Trophoblast cell (in vitro differentiated cells and primary cell): ENCODE measurements at regions not wholly inside any gene's neighbourhood (a gene's known extent, or its start where the extent isn't known, plus 50 kb on each side); places are given as distances from the start of the nearest gene placed in this dataset.

Experiments
- DNase-seq, 2 donors: peaks; one replicate each; pipeline ENCODE4 v3.0.0-alpha.2; 2016
- H2AFZ ChIP-seq: 2 replicates; pipeline ENCODE4 v1.6.1; 2013; ENCODE audit warnings: low read length, moderate library complexity, mild to moderate bottlenecking; ENCODE audit not compliant: insufficient read depth, poor library complexity
- H2AK5ac ChIP-seq: 2 replicates; pipeline ENCODE4 v1.6.1; 2013; ENCODE audit warnings: mild to moderate bottlenecking, low read length
- H2BK120ac ChIP-seq: 2 replicates; pipeline ENCODE4 v1.6.1; 2013; ENCODE audit warnings: low read length, mild to moderate bottlenecking, moderate library complexity; ENCODE audit not compliant: insufficient read depth, poor library complexity
- H2BK12ac ChIP-seq: 2 replicates; pipeline ENCODE4 v1.6.1; 2013; ENCODE audit warnings: mild to moderate bottlenecking, low read length, moderate library complexity
- H2BK5ac ChIP-seq: 2 replicates; pipeline ENCODE4 v1.6.1; 2013; ENCODE audit warnings: low read length, low read depth, moderate library complexity, mild to moderate bottlenecking; ENCODE audit not compliant: poor library complexity
- H3K14ac ChIP-seq: 2 replicates; pipeline ENCODE4 v1.6.1; 2013; ENCODE audit warnings: mild to moderate bottlenecking, low read length
- H3K18ac ChIP-seq: 2 replicates; pipeline ENCODE4 v1.6.1; 2013; ENCODE audit warnings: mild to moderate bottlenecking, low read length
- H3K23ac ChIP-seq: 2 replicates; pipeline ENCODE4 v1.6.1; 2013; ENCODE audit warnings: low read length
- H3K27ac ChIP-seq: 2 replicates; pipeline ENCODE4 v1.5.1; 2013; ENCODE audit warnings: low read depth, mild to moderate bottlenecking, inconsistent platforms, low read length, moderate library complexity
- H3K27me3 ChIP-seq: 2 replicates; pipeline ENCODE4 v1.6.1; 2013; ENCODE audit warnings: inconsistent platforms, mild to moderate bottlenecking, low read length, moderate library complexity; ENCODE audit not compliant: insufficient read depth
- H3K36me3 ChIP-seq, 2 experiments: 1 replicate in 1 of 2; 2 replicates in 1 of 2; pipeline ENCODE4 v1.6.1; 2013; ENCODE audit warnings: low read length in 2 of 2, mild to moderate bottlenecking in 2 of 2, moderate library complexity in 1 of 2; ENCODE audit not compliant: insufficient read depth in 2 of 2, control insufficient read depth in 1 of 2
- H3K4ac ChIP-seq: 2 replicates; pipeline ENCODE4 v1.6.1; 2013; ENCODE audit warnings: low read depth, mild to moderate bottlenecking, low read length, moderate library complexity
- H3K4me1 ChIP-seq, 2 experiments: 1 replicate in 1 of 2; 2 replicates in 1 of 2; pipeline ENCODE4 v1.6.1; 2013; ENCODE audit warnings: low read length in 2 of 2, mild to moderate bottlenecking in 2 of 2, moderate library complexity in 1 of 2; ENCODE audit not compliant: insufficient read depth in 2 of 2, control insufficient read depth in 1 of 2
- H3K4me2 ChIP-seq: 2 replicates; pipeline ENCODE4 v1.6.1; 2013; ENCODE audit warnings: inconsistent platforms, mild to moderate bottlenecking, low read length, moderate library complexity
- H3K4me3 ChIP-seq: 2 replicates; pipeline ENCODE4 v1.5.1; 2013; ENCODE audit warnings: mild to moderate bottlenecking, low read depth, low read length, inconsistent platforms
- H3K79me1 ChIP-seq: one replicate; pipeline ENCODE4 v1.6.1; 2013; ENCODE audit warnings: low read length
- H3K79me2 ChIP-seq: 2 replicates; pipeline ENCODE4 v1.6.1; 2013; ENCODE audit warnings: low read length, mild to moderate bottlenecking; ENCODE audit not compliant: control insufficient read depth, insufficient read depth, poor library complexity
- H3K9ac ChIP-seq: 2 replicates; pipeline ENCODE4 v1.6.1; 2013; ENCODE audit warnings: mild to moderate bottlenecking, low read length
- H3K9me3 ChIP-seq: 2 replicates; pipeline ENCODE4 v1.6.1; 2013; ENCODE audit warnings: low read depth, mild to moderate bottlenecking, control low read depth, inconsistent platforms, low read length; ENCODE audit not compliant: insufficient read depth
- H4K12ac ChIP-seq: 2 replicates; pipeline ENCODE4 v1.6.1; 2013; ENCODE audit warnings: low read depth, mild to moderate bottlenecking, low read length, moderate library complexity
- H4K8ac ChIP-seq: 2 replicates; pipeline ENCODE4 v1.6.1; 2013; ENCODE audit warnings: low read depth, mild to moderate bottlenecking, low read length, moderate library complexity
- H4K91ac ChIP-seq: one replicate; pipeline ENCODE4 v1.6.1; 2013; ENCODE audit warnings: low read depth, mild to moderate bottlenecking, low read length, moderate library complexity
- WGBS: extraction: QIAGEN DNeasy Blood & Tissue Kit; methylation state at CpG from one replicate; pipeline ENCODE4 v1.1.7; 2013; ENCODE audit warnings: missing lambda C conversion rate; ENCODE audit not compliant: insufficient read length, insufficient coverage; ENCODE audit errors: extremely low coverage; 5-methylcytosine and 5-hydroxymethylcytosine counted together

DNA sequence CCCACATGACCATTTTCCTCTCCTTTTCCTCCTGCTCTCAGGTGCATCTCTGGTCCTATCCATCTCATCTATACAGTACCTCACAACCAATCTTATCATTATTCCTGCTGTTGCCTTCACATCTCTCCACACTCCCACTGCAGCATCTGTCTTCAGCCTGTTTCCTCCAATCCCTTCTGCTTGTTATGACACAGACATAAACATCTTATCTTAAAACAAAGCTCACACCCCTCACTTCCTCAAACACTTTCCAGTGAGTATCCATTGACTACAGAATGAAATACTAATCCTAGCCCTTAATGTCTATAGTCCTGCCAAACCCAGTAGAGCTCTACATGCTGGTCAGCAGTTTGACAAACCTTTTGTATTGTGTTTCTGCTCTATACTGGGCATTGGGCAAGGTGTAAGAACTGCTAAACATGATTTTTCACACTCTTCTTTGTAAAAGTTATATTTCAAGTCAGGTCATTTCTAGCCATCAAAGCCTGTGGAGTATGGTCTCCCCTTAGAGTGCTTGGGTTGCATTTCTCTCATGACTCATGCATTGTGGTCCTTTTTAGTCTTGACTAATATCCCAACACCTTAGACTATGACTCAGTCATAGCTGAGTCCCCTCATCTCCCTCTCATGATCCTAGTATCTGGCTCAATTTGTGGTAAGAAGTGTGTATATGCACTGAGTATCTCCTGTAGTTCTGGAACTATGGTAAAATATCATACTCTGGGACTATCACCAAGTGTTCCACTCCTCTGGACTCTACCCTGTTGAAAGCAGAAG is 187.0 kb downstream of the CYRIA start:
- H3K9ac ChIP-seq: no peak overlapping the region
- H3K14ac ChIP-seq: no peak overlapping the region
- no peak overlapping the region for H2BK12ac ChIP-seq
- H3K36me3 ChIP-seq: no peaks in the 10 kb centered on the region
- H3K4ac ChIP-seq: no peak overlapping the region
- no peak overlapping the region for H3K4me3 ChIP-seq
- no peaks in the 10 kb centered on the region for H3K79me1 ChIP-seq
- H2BK5ac ChIP-seq: no peak overlapping the region
- no peak overlapping the region for H4K12ac ChIP-seq
- DNase-seq: peak in 1 of 2 donors; percentile 12
- H3K4me2 ChIP-seq: no peak overlapping the region
- H3K18ac ChIP-seq: no peak overlapping the region
- no peak overlapping the region for H4K91ac ChIP-seq
- no peak overlapping the region for H3K23ac ChIP-seq
- no peaks in the 10 kb centered on the region for H3K4me1 ChIP-seq
- H4K8ac ChIP-seq: no peak overlapping the region
- H3K79me2 ChIP-seq: no peaks in the 10 kb centered on the region
- no peaks in the 10 kb centered on the region for H3K9me3 ChIP-seq
- no peak overlapping the region for H2AFZ ChIP-seq
- H3K27ac ChIP-seq: no peak overlapping the region
- H2AK5ac ChIP-seq: no peak overlapping the region
- H3K27me3 ChIP-seq: no peaks in the 10 kb centered on the region
- H2BK120ac ChIP-seq: no peak overlapping the region

DNA sequence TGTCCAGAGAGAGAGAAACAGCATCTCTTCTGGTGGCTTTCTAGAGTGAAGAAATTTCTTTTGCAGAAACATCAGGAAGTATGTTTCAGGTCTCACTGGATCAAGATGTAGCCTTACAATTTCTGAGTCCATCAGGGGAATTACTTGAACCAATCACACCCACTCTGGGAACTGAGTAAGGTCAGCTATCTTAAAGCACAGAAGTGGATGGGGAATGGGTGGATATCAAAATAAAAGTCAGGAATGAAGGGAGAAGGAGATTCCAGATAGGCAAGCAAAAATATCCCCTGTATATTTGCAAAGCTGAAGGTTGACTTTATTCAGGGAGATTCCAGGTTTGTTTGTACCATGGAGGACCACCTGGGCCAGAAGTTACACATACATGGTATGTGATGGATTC is 188.0 kb downstream of the CYRIA start:
- H3K9ac ChIP-seq: no peak overlapping the region
- H3K4ac ChIP-seq: no peak overlapping the region
- H3K14ac ChIP-seq: no peak overlapping the region
- H3K4me1 ChIP-seq: no peaks in the 10 kb centered on the region
- H2AK5ac ChIP-seq: no peak overlapping the region
- no peak overlapping the region for H4K12ac ChIP-seq
- H4K8ac ChIP-seq: no peak overlapping the region
- H2BK12ac ChIP-seq: no peak overlapping the region
- no peaks in the 10 kb centered on the region for H3K36me3 ChIP-seq
- no peak overlapping the region for H3K4me3 ChIP-seq
- no peak overlapping the region for H2BK120ac ChIP-seq
- no peak overlapping the region for H3K23ac ChIP-seq
- no peak overlapping the region for H3K27ac ChIP-seq
- no peaks in the 10 kb centered on the region for H3K79me2 ChIP-seq
- no peaks in the 10 kb centered on the region for H3K79me1 ChIP-seq
- no peak for DNase-seq
- H4K91ac ChIP-seq: no peak overlapping the region
- H3K9me3 ChIP-seq: no peaks in the 10 kb centered on the region
- H2AFZ ChIP-seq: no peak overlapping the region
- no peak overlapping the region for H2BK5ac ChIP-seq
- no peaks in the 10 kb centered on the region for H3K27me3 ChIP-seq
- H3K4me2 ChIP-seq: no peak overlapping the region
- no peak overlapping the region for H3K18ac ChIP-seq

DNA sequence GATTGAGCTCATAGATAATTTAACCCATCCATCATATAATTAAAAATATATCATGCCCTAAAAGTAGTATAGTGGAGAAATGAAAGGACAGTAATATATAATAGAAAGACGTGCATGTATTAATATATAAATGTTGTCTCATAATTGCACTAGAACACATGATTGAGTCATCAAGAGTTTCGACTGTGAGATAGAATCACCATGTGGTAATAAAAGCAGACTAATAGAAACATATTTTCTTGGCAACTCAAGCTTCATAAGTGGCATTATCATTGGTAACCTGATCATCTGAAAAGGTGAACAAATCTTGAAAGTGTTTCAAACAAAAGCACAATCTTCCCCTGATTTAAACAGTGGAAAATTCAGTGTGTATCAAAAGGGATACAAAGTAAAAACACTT is 188.8 kb downstream of the CYRIA start:
- DNase-seq: peak in 1 of 2 donors; percentile 21
- Histone ChIP-seq H3K79me1 (no peaks in the 10 kb centered on the region), H3K27ac (no peak overlapping the region), H2BK12ac (no peak overlapping the region), H2AFZ (no peak overlapping the region), H2BK5ac (no peak overlapping the region), H3K23ac (no peak overlapping the region), H3K79me2 (no peaks in the 10 kb centered on the region), H3K4ac (no peak overlapping the region), H3K4me1 (no peaks in the 10 kb centered on the region), H3K4me3 (no peak overlapping the region), H3K36me3 (no peaks in the 10 kb centered on the region), H3K9me3 (no peaks in the 10 kb centered on the region), H3K4me2 (no peak overlapping the region), H4K8ac (no peak overlapping the region), H2BK120ac (no peak overlapping the region), H2AK5ac (no peak overlapping the region), H3K9ac (no peak overlapping the region), H3K14ac (no peak overlapping the region), H3K27me3 (no peaks in the 10 kb centered on the region), H3K18ac (no peak overlapping the region), H4K12ac (no peak overlapping the region), H4K91ac (no peak overlapping the region)
- WGBS: no CpG with 5 or more reads among the region's 2 CpGs

DNA sequence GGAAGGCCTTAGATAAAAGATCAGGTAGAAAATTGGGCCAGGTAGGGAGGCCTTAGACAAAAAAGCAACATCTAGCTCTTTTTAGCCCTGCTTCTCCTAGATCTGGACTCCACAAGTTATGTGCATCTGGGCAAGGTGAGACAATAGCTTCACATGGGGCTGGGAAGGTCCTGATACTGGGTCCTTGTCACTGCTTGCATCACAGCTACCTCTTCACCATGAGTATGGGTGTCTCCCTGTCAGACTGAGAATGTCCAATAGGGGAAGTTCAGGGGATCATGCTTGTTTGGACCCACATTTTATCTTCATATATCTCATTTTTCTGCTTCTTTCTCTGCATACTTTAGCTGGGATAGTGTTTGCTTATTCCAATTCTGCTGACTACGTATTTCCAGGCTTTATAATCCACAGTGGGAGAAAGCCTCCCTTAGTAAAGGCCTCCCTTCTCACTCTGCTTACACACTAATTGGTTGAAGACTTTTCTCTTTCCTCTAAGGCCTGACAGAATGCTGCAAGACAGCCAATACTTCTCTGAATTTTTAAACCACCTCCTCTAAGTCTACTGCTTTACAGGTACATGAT is 189.6 kb downstream of the CYRIA start:
- Histone ChIP-seq H4K12ac (no peak overlapping the region), H2BK5ac (no peak overlapping the region), H3K4me3 (no peak overlapping the region), H3K79me2 (no peaks in the 10 kb centered on the region), H2AK5ac (no peak overlapping the region), H3K9ac (no peak overlapping the region), H3K23ac (no peak overlapping the region), H2AFZ (no peak overlapping the region), H3K27me3 (no peaks in the 10 kb centered on the region), H3K27ac (no peak overlapping the region), H3K9me3 (no peaks in the 10 kb centered on the region), H3K4me1 (no peaks in the 10 kb centered on the region), H4K91ac (no peak overlapping the region), H2BK12ac (no peak overlapping the region), H3K4ac (no peak overlapping the region), H3K36me3 (no peaks in the 10 kb centered on the region), H2BK120ac (no peak overlapping the region), H3K18ac (no peak overlapping the region), H3K14ac (no peak overlapping the region), H3K79me1 (no peaks in the 10 kb centered on the region), H4K8ac (no peak overlapping the region), H3K4me2 (no peak overlapping the region)
- DNase-seq: no peak
- WGBS: no CpG with 5 or more reads among the region's 1 CpG
